HG03432 (cell line): ENCODE measurements at regions not wholly inside any gene's neighbourhood (a gene's known extent, or its start where the extent isn't known, plus 50 kb on each side); places are given as distances from the start of the nearest gene placed in this dataset.

Experiments used
- ATAC-seq: cut with Tn5 transposase; IDR thresholded peaks from one replicate; pipeline ENCODE4 v1.9.1; 2021; ENCODE audit warnings: mild to moderate bottlenecking, moderate library complexity; ENCODE audit not compliant: unreplicated experiment

- ATAC-seq = no peak
These were observed 228.9 kb upstream of the RPL38 start for GRCh38 chr17:73974536-73974935.

- no peak for ATAC-seq
These were observed 227.3 kb upstream of the RPL38 start for GRCh38 chr17:73976147-73976546.

GRCh38 chr17:73976676-73977521, 226.6 kb upstream of the RPL38 start:
- no peak for ATAC-seq

- no peak for ATAC-seq
These were observed 223.0 kb upstream of the RPL38 start for GRCh38 chr17:73980517-73980916.

GRCh38 chr17:73982871-73983270, 220.6 kb upstream of the RPL38 start:
- no peak for ATAC-seq

GRCh38 chr17:73983621-73984400, 219.7 kb upstream of the RPL38 start:
- no peak for ATAC-seq

- ATAC-seq = no peak
These were observed 218.5 kb upstream of the RPL38 start for GRCh38 chr17:73984941-73985340.

- no peak for ATAC-seq
These were observed 217.9 kb upstream of the RPL38 start for GRCh38 chr17:73985466-73986015.

- no peak for ATAC-seq
These were observed 216.8 kb upstream of the RPL38 start for GRCh38 chr17:73986641-73987177.

- no peak for ATAC-seq
These were observed 216.1 kb upstream of the RPL38 start for GRCh38 chr17:73987395-73987794.

- no peak for ATAC-seq
These were observed 215.5 kb upstream of the RPL38 start for GRCh38 chr17:73987845-73988509.

GRCh38 chr17:73989671-73990070, 213.8 kb upstream of the RPL38 start:
- ATAC-seq = no peak

- ATAC-seq = no peak
These were observed 213.2 kb upstream of the RPL38 start for GRCh38 chr17:73990290-73990689.

- ATAC-seq = no peak
These were observed 212.2 kb upstream of the RPL38 start for GRCh38 chr17:73991260-73991659.

GRCh38 chr17:73994946-73995345, 208.5 kb upstream of the RPL38 start:
- no peak for ATAC-seq

- ATAC-seq = no peak
These were observed 206.4 kb upstream of the RPL38 start for GRCh38 chr17:73997059-73997458.

GRCh38 chr17:73998249-73998648, 205.2 kb upstream of the RPL38 start:
- no peak for ATAC-seq

- peak; percentile 67 for ATAC-seq
These were observed 204.5 kb upstream of the RPL38 start for GRCh38 chr17:73998653-73999645.

GRCh38 chr17:74001145-74001544, 202.3 kb upstream of the RPL38 start:
- ATAC-seq = no peak

- no peak for ATAC-seq
These were observed 201.2 kb upstream of the RPL38 start for GRCh38 chr17:74002241-74002640.
